ENCODE measurements at regions not wholly inside any gene's neighbourhood (a gene's known extent, or its start where the extent isn't known, plus 50 kb on each side); places are given as distances from the start of the nearest gene placed in this dataset.

GRCh38 chr9:28289746-28290145 lies 716.5 kb upstream of the C9orf72 start:
- TF ChIP-seq POLR2A (IDR thresholded peaks at IDR 0.05; ENCODE audit: low read length) (no peak), GATA1 (IDR thresholded peaks at IDR 0.05; ENCODE audit: low read depth, low read length) (no peak)

All from erythroblast (primary cell).